22Rv1 (cell line): ENCODE measurements at regions not wholly inside any gene's neighbourhood (a gene's known extent, or its start where the extent isn't known, plus 50 kb on each side); places are given as distances from the start of the nearest gene placed in this dataset.
"Not testable (repeated sequence)": the region's sequence is repeated elsewhere in the genome, so short reads cannot be mapped to it uniquely, and the experiment has no call there.

Experiments
- H3K27ac ChIP-seq: fragments of 450-650 bp; 2 replicates; pipeline ENCODE4 v1.5.1; 2017
- ZFX ChIP-seq: fragments of 450-650 bp; IDR thresholded peaks from 2 replicates; pipeline ENCODE4 v1.6.1; 2017; ENCODE audit warnings: antibody characterized with exemption, borderline replicate concordance
- TF ChIP-seq, protein P1 (sequence below): fragments of 450-650 bp; IDR thresholded peaks from 2 replicates; pipeline ENCODE4 v1.5.1; 2017; ENCODE audit warnings: mild to moderate bottlenecking

DNA sequence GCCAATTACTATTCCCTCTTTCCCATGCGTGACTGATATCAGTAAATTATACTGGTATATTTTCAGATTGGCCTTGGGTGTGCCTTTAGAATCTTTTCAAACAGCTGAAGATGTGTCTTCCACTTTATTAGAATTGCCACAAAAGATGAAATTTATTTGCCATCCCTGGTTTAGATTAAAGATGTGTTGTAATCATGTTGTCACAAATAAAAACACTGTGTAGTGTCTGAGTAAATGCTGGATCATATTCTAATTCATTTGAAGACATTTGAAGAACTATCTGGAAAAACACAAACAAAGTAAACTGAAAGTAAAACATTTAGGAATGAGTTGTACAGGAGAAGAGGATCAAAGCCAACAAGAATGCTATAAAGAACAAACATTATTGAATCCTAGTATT is 339.7 kb upstream of the COL8A1 start:
- no peak overlapping the region for H3K27ac ChIP-seq
- TF ChIP-seq, protein P1, sequence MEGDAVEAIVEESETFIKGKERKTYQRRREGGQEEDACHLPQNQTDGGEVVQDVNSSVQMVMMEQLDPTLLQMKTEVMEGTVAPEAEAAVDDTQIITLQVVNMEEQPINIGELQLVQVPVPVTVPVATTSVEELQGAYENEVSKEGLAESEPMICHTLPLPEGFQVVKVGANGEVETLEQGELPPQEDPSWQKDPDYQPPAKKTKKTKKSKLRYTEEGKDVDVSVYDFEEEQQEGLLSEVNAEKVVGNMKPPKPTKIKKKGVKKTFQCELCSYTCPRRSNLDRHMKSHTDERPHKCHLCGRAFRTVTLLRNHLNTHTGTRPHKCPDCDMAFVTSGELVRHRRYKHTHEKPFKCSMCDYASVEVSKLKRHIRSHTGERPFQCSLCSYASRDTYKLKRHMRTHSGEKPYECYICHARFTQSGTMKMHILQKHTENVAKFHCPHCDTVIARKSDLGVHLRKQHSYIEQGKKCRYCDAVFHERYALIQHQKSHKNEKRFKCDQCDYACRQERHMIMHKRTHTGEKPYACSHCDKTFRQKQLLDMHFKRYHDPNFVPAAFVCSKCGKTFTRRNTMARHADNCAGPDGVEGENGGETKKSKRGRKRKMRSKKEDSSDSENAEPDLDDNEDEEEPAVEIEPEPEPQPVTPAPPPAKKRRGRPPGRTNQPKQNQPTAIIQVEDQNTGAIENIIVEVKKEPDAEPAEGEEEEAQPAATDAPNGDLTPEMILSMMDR = no peak
- no peak for TF ChIP-seq ZFX

DNA sequence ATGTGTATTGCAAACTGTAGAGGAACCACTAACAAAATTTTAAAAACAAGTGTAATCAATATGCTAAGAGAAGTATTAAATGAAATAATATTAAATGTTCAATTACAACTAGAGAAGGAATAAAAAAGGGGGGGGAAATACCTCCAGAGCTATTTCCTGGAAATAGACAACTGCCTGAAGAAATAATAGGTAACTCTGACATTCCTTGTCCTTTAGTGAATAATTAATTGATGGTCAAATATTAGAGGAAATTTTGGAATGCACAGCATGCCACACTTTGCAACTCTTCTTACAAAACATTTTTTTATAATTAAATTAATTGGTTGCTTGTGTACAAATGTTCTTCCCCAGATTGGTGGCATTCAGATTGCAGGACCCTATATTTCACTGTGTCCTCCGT is 342.6 kb upstream of the COL8A1 start:
- no peak overlapping the region for H3K27ac ChIP-seq
- TF ChIP-seq ZFX = no peak

DNA sequence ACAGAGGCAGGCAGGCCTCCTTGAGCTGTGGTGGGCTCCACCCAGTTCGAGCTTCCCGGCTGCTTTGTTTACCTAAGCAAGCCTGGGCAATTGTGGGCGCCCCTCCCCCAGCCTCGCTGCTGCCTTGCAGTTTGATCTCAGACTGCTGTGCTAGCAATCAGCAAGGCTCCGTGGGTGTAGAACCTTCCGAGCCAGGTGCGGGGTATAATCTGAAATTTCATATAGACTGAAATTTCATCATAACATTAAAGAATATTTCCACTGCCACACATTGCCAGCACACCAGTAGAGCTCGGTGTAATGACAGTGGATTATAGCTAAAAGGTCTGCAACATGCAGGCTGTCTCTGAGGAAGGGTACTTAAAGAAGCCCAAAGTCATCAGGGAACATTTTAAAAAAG is 344.3 kb upstream of the COL8A1 start:
- not testable (repeated sequence) for H3K27ac ChIP-seq

DNA sequence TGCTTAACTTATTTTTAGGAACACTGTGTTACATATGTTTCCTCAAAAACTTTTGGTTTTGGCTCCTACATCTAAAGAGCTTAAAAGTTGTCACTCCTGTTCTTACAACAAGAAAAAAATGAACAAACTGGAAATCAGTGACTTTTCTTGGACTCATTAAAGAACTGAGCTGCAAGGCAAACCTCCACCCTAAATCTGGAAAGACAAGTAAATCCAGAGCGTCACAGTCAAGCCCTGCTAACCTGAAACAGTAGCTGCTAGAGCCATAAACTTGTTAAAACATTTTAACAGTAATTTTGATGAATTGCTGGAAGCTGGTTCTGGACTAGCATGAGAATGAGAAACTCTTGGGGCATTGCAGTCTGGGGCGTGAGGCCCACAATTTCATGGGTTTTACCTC is 350.5 kb upstream of the COL8A1 start:
- no peak for TF ChIP-seq ZFX
- TF ChIP-seq, protein P1 = no peak
- no peak overlapping the region for H3K27ac ChIP-seq

DNA sequence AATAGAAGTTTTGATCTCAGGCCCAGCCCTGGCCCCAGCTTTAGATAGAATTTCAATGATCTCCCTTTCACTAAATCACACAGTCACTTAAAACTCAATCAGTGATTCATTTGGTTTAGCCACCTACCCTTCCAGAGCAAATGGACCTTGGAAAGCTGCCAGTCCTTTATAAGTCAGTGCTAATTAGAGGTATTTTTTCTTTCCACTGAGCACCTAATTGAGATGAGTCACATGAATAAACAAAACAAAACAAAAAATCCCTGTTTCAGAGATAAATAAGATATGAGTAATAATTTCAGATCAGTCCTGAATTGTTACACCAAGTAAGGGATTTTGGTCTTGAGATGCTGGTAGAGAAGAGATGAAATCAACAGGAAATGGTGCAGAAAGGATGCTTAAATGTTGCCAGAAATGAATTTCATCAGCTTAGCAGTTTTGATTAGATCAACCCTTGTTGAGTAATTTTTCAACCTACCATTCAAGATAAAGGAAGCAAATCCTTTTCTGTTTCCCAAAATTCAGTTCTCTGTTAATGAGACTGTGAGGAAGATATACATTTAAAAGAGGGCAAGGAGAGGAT is 352.0 kb upstream of the COL8A1 start:
- no peak for TF ChIP-seq ZFX
- TF ChIP-seq, protein P1 = no peak
- no peak overlapping the region for H3K27ac ChIP-seq

DNA sequence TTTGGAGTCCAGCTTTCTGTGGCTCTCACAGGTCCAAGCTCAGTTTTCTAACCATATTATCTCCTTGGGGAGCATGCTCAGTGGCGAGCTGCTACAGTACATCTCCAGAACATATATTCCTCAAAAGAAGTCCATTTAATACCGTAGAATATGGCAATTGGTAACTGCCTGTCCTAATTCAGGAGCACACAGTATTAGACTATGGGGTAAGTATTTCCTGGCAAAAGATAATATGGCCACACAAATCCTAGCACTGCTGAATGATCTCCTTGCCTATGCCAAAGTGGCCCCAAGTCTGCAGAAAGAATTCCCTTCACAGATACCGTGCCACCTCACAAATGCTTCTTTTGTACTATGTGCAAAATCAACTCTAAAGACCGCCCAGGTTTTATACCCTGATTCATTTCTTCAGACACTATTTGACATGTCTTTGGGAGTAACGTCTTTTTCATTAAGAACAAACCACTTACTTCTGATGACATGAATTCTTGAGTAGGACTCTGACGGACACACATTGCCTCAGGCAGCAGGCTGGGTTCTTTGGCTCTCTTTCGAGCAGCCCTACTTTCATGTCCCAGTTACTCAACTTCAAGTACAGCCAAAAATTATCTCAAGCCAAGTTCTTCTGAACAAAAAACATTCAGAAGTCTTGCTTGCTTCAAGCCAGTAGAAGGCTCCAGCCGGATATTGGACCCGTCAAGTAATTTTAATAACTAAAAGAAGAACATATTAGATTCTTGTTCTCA is 368.3 kb upstream of the DCBLD2 start:
- H3K27ac ChIP-seq = no peak overlapping the region

DNA sequence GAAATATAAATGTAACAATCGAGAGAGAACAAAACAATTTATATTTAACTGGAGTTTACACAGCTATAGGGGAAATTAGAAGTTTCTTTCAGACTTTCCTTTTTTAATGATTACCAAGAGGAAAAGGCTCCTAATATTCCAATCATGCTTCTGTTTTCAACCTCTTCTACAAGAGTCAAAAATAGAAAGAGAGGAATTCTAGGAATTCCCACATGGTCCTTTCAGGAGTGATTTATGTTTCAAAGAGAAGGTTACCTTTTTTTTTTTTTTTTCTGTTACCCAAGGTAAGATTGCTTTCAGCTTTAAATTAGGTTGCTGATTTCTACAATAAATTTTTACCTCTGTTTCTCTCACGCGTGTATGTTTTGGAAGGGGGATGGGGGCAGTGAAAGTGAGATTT is 355.3 kb upstream of the DCBLD2 start:
- TF ChIP-seq, protein P1 = no peak
- no peak for TF ChIP-seq ZFX
- no peak overlapping the region for H3K27ac ChIP-seq

More for the DNA sequence above, 368.3 kb upstream of the DCBLD2 start:
- TF ChIP-seq, protein P1 = no peak
- TF ChIP-seq ZFX = no peak

DNA sequence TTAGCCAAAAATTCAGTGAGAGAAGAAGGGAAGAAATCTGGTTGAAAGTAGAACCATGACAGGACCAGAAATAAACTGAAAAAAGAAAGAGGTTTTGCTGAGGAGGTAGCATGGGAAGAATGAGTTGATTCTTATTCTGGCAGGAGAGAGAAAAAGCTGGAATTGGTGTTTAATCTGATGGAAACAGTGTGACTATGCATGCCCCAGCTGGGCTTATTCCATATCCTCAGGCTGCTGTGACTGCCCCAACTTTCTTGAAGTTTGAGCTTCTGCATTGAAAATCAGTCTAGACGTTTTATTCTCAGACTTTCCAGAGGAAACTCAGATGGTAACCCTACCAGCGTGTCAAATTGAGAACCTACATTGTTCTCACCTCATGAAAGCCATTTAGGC is 352.5 kb upstream of the DCBLD2 start:
- TF ChIP-seq ZFX = no peak
- no peak overlapping the region for H3K27ac ChIP-seq

DNA sequence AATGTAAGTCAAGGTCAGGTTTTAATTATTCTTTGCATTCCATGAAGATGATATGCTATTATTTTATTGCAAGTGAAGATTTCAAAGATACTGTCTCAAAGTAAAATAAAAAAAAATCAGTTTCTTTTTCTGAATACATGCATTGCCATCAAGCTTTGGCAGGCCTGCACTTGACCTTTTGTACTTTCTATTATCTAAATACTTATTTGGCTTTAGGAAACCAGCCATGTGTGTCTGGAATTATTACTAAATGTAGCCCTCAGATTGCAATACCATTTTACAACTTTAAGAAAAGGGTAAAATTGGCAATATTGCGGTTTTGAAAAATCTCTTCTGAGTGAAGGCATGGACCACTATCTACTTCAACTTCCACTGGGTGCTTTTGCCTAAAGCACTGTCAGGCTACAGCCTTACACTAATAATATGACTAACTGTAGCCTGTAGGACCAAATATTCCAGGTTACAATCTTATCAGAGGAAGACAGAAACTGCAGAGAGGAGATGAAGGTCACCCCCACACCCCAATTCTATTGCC is 349.4 kb upstream of the DCBLD2 start:
- no peak for TF ChIP-seq ZFX
- TF ChIP-seq, protein P1 = no peak
- H3K27ac ChIP-seq = no peak overlapping the region
